Inferior parietal cortex (tissue), 1 donor: ENCODE measurements at regions not wholly inside any gene's neighbourhood (a gene's known extent, or its start where the extent isn't known, plus 50 kb on each side); places are given as distances from the start of the nearest gene placed in this dataset.
"Not testable (repeated sequence)": the region's sequence is repeated elsewhere in the genome, so short reads cannot be mapped to it uniquely, and the experiment has no call there.

Experiments used
- DNase-seq: peaks from one replicate; pipeline ENCODE4 v3.0.0-alpha.2; 2016; ENCODE audit errors: extremely low spot score

DNA sequence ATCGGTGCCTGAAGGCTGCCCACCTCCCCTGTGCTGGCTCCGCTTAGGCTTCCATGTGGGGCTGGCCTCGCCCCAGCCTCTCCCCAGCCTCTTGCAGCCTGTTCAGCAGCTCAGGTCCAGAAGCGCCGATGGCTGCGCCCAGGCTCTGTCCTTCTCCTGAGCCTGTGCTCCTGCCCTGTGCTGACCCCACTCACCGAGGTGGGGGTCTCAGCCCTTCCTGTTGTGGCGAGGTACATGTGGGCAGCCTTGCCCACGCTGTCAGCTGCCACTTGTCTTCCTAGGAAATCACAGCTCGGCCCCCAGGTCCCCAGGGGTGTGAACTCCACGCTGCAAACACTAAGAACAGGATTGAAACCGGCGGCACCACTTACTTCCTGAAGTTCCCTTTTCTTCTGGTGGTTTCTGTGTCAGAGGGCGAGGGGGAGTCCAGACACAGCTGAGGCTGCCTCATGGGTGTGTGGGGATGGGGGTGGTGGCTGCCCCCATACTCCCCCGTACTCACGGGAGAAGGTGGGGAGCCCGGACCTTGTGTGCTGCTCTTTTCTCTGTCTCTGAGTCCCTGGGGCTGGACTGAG lies 249.1 kb downstream of the TMEM121 start:
- DNase-seq: not testable (repeated sequence)

DNA sequence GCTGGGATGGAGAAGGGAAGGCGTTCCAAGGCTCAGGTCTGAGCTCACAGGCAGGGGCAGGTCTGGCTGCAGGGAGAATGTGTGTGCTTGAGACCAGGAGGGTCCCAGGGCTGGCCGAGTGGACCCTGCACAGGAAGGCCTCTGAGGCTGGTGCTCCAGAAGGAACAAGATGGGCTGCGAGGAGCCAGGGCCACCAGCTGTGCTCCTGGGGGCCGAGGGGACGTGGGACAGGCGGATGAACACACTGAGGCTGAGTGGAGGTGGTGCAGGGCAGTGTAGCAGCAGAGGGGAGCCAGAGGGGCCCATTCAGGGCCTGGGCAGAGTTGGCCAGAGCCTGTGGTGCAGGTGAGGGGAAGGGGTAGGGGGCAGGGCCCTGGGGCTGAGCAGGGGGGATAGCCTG lies 249.7 kb downstream of the TMEM121 start:
- DNase-seq: not testable (repeated sequence)

DNA sequence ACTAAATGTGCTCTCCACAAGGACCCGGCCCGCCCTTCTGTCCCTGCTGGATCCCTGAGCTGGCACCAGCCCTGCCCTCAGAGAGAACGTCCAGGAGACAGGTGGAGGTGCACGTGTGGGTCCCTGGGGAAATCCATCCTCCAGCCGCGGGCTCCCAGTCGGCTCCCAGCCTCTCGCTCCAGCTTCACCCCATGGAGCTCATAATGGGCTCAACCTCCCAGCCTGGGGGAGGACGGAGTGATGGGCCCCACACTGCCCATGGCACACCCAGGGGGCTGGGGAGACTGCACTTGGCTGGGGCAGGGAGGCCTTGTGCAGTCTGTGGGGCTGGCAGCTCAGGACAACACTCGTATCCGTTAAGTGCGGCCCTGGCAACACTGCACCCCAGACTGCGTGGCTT lies 250.5 kb downstream of the TMEM121 start:
- DNase-seq: no peak

DNA sequence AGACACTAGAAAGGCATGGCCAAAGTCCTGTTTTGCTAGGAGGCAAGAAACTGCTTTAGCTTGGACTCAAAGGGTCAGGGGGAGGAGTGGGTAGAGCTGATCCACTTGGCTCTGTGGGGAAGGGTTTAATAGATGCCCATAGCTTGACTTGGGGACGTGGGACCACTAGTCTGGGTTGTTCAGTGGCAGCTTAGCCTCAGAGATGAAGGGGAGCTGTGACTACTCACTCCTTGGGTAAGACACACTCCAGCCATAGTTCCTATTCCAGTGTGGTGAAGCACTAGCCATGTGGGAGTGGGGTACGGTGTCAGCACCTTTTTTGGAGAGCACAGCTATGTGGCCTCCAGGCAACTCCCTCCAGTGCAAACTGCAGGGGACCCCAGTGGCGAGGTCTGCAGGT lies 257.3 kb downstream of the TMEM121 start:
- DNase-seq: no peak

DNA sequence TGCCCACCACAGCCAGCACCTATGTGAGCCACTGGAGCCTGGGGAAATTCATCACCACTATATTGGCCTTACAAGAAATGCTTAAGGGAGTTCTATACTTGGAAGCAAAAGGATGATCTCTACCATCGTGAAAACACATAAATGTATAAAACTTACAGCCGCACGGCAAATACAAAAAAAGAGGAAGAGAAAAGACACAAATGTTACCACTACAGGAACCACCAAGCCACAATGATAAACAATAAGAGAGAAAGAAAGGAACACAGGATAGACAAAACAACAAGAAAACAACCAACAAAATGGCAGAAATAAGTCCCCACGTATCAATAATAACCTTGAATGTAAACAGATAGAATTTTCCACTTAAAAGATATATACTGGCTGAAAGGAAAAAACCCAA lies 267.5 kb downstream of the TMEM121 start:
- no peak for DNase-seq

DNA sequence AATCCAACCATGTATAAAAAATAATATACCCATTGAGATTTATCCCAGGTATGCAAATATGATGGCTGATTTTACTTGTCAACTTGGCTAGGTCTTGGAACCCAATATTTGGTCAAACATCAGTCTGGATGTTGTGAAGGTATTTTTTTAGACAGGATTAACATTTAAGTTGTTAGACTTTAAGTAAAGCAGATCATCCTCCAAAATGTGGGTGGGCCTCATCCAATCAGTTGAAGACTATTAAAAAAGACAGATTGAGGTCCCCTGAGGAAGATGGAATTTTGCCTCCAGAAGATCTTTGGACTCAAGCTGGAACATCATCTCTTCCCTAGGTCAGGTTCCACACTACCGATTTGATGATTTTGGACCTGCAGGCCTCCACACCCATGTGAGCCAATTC lies 271.2 kb downstream of the TMEM121 start:
- no peak for DNase-seq

DNA sequence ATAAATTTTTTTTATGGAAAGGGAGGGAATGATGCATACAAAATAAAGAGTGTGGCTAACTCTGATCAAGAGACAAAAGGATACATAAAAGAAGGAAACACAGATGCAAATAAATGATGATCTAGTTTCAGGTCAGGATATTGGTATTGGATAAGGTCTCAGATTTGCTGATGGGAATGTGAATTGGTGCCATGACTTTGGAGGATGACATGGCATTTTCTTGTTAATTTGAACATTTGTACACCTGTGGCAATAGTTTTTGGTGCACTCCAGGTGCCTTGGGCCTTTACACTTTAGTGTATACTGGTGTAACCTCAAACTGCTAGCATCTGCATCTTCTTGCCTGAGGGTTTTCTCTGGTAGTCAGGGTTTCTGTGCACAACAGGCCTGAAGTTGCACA lies 279.3 kb downstream of the TMEM121 start:
- DNase-seq: no peak

DNA sequence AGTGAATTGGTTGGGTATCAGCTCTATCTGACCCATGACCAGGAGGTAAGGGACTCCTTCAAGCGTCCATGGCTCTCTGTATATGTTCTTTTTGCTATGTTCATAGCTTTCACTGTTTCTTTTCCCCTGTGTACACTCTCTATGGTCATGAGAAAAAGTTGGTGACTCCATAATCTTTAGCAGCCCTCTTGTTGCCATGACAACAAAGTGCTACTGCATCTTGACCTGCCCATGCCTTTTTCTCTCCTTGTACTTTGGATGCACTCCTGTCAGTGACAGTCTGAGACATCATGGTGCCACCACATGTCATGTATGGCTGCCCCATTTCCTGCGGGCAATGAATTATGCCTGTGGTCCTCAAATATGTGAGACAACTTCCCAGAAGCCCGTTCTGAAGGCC lies 280.2 kb downstream of the TMEM121 start:
- no peak for DNase-seq

DNA sequence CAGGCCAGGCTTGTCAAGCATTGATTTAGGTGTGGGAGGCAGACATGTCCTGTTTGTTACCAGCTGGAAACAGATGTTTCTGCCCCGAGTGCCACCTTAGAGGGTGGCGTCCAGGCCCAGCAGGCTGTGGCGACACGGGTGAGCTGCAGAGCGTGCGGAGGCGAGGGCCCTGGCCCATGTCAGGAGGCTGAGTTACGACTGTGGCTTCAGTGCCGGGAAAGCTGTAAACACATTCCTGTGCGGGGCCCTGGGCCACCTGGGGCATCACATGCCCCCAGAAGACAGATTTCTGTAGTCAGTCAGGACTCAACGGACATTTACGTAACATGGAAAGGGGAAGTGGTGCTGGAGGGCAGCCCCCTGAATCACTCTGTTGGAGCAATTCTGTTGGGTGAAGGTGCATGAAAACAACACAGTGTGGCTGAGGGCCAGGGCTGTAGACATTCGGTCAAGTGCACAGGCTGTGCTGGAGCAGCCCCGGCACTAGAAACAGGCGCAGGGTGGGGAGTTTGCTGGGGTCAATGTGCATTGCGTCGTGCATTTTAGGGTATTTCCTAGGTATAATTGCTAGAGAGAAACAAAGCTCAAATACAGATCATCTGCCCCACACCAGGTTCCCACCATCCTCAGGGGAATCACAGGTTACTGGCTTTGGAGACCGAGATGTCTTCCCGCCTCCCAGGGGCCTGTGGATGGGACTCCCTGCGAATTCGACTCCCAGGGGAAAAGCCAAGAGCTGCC lies 291.8 kb downstream of the TMEM121 start:
- no peak for DNase-seq

DNA sequence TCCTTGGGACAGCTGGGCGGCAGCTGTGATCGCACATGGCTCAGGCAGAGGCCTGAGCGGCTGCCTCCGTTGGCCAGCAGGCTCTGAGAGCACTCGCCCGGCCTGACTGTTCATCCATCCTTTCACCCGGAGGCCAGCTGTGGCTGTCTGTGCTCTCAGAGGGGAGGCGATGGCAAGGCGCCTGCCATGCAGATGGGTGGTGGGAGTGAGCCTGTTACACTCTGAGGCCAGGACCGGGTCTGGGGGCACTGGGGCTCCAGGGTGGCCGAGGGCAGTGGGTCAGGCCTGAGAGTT lies 292.3 kb downstream of the TMEM121 start:
- DNase-seq: no peak

DNA sequence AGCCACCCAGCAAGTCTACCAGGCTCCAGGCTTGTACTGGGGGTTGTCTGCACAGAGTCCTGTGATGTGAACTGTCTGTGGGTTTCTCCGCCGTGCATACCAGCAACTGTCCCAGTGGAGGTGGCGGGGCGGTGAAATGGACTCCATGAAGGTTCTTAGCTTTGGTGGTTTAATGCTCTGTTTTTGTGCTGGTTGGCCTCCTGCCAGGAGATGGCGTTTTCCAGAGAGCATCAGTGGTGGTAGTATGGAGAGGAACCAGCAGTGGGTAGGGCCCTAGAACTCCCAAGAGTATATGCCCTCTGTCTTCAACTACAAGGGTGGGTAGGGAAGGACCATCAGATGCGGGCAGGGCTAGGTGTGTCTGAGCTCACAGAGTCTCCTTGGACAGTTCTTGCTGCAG lies 303.8 kb downstream of the TMEM121 start:
- no peak for DNase-seq

DNA sequence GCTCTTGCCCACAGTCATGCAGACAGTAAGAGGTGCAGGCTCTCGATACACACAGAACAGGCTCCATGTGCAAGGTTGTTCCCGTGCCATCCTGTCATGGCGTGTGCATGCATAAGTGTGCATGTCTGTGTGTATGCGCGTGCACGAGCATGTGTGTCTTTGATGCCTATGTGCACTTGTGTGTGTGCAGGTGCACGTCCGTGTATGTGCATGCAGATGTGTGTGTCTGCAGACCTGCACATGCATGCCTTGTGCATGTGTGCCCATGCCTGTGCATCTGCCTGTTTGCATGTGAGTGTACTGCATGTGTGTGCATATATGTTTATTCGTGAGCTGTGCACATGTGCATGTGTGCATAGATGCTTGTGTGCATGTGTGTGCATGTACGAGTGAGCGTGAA lies 309.8 kb downstream of the TMEM121 start:
- no peak for DNase-seq

DNA sequence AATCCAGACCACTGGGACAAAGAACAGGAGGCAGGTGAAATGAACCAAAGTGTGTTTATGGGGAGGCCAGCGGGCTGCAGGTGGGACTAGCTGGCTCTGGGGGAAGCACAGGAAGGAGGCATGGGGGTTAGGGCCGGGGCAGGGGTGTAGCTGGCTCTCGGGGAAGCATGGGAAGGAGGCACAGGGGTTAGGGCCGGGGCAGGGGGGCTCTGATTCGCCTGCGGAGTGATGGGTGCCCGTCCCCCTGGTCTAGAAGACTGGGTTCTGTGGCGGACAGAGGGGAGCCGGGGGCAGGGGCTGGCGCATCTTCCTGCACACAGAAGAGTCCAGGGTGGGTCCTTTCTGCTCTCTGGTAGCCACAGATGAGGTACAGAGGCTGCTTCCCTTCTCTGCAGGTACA lies 310.3 kb downstream of the TMEM121 start:
- DNase-seq: no peak

DNA sequence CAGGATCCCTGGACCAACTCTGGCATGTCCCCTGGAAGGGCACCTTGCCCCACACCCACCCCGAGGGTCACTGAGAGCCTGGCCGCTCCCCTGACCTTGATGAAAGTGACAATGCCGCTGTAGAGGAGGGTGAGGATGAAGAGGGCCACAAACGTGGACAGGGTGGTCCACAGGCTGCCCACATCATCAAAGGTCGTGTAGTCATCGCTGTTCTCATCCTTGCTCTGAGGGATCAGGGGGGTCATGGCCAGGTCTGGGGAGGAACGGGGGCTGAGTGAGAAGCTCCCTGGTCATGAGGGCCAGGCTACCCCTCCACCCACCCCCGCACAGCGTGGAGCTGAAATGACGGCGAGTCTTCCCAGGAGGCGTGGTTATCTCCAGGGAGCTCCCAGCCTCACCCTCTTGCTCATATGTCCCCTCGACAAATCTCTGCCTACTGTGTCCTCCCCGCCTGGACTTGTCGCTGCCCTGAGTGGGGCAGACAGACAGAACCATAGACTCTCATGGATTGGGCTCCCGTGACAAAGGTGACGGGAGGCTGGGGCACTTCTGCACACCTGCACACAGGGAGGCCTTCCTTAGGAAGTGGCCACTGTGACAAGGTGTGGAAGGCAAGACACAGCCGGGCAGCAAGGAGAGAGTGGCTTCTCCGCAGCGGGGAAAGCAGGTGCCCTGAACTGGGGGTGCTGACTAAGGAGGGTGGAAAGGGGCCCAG lies 311.1 kb downstream of the TMEM121 start:
- no peak for DNase-seq

DNA sequence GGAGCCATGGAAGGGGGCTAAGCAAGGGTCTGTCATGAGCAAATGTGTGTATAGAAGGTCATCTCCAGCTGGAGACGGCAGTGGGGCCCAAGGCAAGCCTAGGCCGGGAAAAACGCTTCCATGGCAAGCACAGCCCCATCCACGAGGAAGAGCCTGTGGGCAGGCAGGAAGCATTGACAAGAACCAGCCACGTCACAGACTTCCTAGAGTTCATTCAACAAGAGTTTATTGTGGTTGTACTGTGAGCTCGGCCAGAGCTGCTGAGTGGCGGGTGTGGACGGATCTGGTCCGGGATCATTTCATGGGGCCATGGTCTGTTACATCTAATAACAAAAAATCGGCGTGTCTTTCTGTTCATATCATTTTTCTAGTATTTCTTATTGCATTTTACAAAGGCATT lies 311.7 kb downstream of the TMEM121 start:
- DNase-seq: no peak

DNA sequence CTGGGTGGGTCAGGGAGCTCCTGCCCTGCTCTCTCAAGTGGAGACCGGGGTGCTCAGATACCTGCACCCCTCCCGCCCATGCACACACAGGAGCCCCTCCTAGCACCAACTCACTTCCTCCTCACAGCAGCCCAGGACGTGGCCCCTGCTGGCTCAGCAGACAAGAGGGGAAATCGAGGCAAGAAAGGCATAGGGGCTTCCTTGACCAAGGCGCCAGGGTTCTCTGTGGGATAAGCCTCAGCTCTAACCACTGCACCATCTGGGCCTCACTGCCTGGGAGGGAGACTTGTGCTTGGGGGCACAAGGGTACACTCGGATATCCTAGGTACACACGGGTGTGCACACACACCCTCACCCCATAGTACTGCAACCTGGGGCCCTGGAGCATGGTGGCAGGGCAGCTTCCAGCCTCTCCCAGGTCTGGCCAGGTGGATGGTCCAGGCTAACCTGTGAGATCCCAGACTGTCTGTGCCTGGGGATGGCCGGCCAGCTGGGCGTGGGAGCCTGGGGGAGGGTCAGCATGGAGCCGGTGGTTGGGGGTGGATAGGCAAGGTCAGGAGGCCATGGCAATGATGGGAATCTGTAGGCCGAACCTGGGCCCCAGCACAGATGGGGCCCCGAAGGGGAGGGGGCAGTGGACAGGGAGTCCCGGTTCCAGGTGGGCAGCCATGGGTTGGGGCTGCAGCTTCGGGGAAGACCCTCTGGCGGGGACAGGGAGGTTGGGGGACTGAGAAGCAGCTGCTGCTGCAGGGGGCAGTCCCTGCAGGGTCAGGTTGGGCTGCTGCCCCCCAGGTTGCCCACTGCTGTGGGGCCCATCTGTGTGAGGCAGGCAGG lies 312.4 kb downstream of the TMEM121 start:
- no peak for DNase-seq

DNA sequence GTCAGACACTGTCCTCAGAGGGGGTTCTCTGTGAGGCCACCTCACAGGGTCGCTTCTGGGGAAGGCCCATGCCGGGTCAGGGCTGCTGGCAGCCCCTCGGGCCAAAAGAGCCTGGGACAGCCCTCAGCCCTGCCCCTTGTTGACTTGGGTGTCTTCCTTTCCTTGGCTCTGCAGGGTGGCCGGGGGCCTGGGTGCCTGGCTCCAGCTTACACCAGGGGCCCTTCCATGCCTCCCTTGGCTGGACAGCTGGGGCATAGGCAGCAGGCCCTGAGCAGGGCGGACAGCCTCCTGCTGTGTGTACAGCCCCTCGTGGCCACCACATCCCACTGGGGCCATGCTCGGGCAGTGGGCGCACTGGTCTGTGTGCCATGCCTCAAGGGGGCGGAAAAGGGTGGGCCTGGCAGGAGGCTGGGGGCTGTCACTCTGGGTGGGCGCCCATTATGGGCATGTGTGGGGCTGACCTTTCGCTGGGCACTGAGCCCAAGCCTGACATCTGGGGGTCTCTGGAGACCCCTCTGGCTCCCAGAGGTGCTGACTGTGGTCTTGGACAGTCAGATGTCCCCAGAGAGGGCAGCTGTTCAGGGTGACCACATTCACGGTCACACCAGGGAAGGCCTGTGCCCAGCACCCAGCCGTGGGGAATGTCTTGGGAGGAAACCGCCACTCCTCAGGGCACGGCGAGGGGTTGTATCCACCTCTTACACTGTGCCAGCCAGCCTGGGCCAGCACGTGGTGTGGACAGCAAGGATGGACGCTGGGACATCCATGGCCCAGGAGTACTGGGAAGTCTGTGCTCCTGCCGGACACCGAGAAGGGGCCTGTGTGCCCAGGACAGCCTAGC lies 313.3 kb downstream of the TMEM121 start:
- DNase-seq: no peak

DNA sequence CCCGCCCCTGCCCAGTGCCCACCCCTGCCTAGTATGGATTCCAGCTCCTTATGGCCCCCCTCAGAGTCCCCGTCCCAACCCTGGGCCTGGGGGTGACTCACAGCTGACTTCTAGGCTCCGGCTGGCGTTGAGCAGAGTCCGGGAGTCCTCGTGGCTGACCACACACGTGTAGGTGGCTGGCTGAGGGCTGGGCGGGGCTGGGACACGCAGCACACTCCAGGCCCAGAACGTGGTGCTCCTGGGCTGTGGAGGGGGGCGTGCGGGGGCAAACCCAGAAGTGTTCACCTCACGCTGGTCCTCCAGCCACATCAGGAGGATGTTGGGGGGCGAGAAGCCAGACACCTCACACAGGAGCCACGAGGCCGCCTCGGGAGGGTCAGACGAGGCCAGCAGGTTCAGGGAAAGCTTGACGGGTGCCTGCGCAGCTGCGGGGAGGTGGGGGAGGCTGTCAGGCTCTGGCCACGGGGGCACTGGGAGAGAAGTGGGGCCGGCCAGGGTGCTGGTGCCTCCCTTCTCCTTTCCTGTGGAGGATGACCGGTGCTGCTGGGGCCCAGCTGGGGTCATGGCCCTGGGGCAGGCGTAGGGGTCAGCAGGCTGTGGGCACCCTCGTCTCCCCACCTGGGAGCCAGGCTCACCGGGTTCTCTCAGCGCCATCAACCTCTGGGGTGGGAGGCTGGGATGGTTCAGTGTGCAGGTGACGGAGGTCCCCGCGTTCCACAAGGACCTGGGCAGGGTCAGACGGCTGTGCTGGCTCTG lies 314.1 kb downstream of the TMEM121 start:
- no peak for DNase-seq

DNA sequence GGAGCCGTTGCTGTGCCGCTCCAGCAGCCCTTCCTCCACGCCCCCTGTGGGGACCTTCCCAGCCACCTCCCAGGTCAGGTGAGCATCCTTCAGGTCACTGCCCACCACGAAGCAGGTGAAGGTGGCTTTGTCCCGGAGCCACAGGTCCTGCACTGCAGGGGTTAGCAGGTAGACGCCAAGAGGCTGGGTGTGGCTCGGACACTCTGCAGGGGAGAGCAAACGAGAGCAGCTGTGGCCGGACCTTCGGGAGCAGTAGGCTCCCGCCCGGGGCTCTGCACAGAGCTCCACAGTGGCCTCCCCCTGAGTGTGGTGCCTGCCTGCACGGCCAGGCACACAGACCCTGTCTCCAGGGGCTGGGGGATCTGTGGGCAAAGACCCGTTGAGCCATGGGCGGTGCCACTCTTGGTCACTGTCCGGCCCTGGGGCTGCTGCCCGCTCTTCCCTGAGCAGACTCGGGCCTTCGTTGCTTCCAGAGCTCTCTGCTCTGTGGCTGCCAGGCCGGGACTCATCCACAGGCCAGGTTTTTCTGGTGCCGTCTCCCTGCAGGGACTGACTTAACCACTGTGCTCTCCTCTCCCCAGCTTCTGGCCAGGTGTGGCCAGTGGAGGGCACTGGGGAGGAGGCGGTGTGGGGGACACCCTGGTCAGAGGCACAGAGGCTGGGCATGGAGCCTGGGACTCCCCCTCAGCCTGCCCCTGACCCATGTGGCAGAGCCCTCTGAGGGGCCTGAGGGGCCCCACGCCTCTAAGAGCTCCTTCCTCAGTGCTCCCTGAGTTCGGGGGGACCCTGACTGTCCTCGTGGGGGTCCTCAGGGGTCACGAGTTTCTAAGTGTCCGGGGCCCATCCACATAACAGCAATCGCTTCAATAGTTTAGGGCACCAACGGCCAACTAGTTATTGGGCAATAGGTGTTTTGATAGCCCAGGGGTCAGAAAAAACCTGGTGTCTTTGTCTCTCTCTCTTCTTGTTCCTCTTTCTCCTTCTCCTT lies 314.9 kb downstream of the TMEM121 start:
- DNase-seq: no peak

DNA sequence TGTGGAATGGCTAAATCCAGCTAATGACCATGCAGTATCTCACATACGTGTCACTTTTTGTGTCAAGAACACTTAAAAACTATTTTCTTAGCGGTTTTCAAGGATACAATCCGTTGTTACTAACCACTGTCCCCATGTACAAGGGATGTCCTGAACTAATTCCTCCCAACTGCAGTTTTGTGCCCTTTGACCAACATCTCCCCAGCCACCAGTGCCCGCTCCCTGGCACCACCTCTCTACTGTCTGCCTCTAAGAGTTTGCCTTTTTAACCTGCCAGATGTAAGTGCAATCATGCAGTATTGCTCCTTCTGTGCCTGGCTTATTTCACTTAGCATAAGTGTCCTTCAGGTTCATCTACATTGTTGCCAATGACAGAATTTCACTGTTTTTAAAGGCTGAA lies 315.7 kb downstream of the TMEM121 start:
- no peak for DNase-seq
